H9 (cell line): ENCODE measurements at regions not wholly inside any gene's neighbourhood (a gene's known extent, or its start where the extent isn't known, plus 50 kb on each side); places are given as distances from the start of the nearest gene placed in this dataset.

ENCODE experiments used
- DNase-seq: peaks from one replicate; pipeline ENCODE4 v3.0.0-alpha.2; 2017
- H2AFZ ChIP-seq: one replicate; pipeline ENCODE4 v1.6.1; 2013; ENCODE audit warnings: mild to moderate bottlenecking, low read length, control low read depth, moderate library complexity
- H2AK5ac ChIP-seq: 2 replicates; pipeline ENCODE4 v1.6.1; 2013; ENCODE audit warnings: low read length, control low read depth, mixed read lengths; ENCODE audit not compliant: insufficient read length
- H2BK120ac ChIP-seq: one replicate; pipeline ENCODE4 v1.6.1; 2013; ENCODE audit warnings: low read depth, mild to moderate bottlenecking, low read length, control low read depth, inconsistent platforms; ENCODE audit not compliant: poor library complexity, severe bottlenecking
- H2BK12ac ChIP-seq: 2 replicates; pipeline ENCODE4 v1.6.1; 2013; ENCODE audit warnings: low read length, control low read depth, mixed read lengths, low read depth; ENCODE audit not compliant: insufficient read length
- H2BK15ac ChIP-seq: 2 replicates; pipeline ENCODE4 v1.6.1; 2013; ENCODE audit warnings: low read depth, low read length, control low read depth
- H2BK20ac ChIP-seq: one replicate; pipeline ENCODE4 v1.6.1; 2013; ENCODE audit warnings: low read depth, mild to moderate bottlenecking, low read length, control low read depth, inconsistent platforms; ENCODE audit not compliant: poor library complexity, severe bottlenecking
- H2BK5ac ChIP-seq: 2 replicates; pipeline ENCODE4 v1.6.1; 2013; ENCODE audit warnings: low read length, control low read depth, mixed read lengths; ENCODE audit not compliant: insufficient read length
- H3K14ac ChIP-seq: 2 replicates; pipeline ENCODE4 v1.6.1; 2013; ENCODE audit warnings: low read length, control low read depth; ENCODE audit not compliant: insufficient read depth
- H3K18ac ChIP-seq: 2 replicates; pipeline ENCODE4 v1.6.1; 2013; ENCODE audit warnings: low read depth, mild to moderate bottlenecking, mixed read lengths, low read length, control low read depth; ENCODE audit not compliant: insufficient read length
- H3K23ac ChIP-seq: 2 replicates; pipeline ENCODE4 v1.6.1; 2013; ENCODE audit warnings: low read length, control low read depth, mixed read lengths, low read depth; ENCODE audit not compliant: insufficient read length
- H3K23me2 ChIP-seq: 2 replicates; pipeline ENCODE4 v1.6.1; 2013; ENCODE audit warnings: low read depth, mild to moderate bottlenecking, mixed read lengths, low read length, control low read depth; ENCODE audit not compliant: insufficient read length, poor library complexity, severe bottlenecking
- H3K27ac ChIP-seq: 2 replicates; pipeline ENCODE4 v1.5.1; 2013; ENCODE audit warnings: low read length, control low read depth, mixed read lengths, low read depth; ENCODE audit not compliant: insufficient read length
- H3K27me3 ChIP-seq: 2 replicates; pipeline ENCODE4 v1.6.1; 2013; ENCODE audit warnings: low read length, control low read depth, inconsistent platforms; ENCODE audit not compliant: insufficient read depth
- H3K4ac ChIP-seq: 2 replicates; pipeline ENCODE4 v1.6.1; 2013; ENCODE audit warnings: low read depth, mild to moderate bottlenecking, control low read depth, inconsistent platforms, low read length, moderate library complexity
- H3K4me1 ChIP-seq: 2 replicates; pipeline ENCODE4 v1.6.1; 2013; ENCODE audit warnings: low read length, control low read depth, inconsistent platforms; ENCODE audit not compliant: insufficient read depth
- H3K4me2 ChIP-seq: 2 replicates; pipeline ENCODE4 v1.6.1; 2013; ENCODE audit warnings: low read length, control low read depth, mixed read lengths; ENCODE audit not compliant: insufficient read length, insufficient read depth
- H3K56ac ChIP-seq: 2 replicates; pipeline ENCODE4 v1.6.1; 2013; ENCODE audit warnings: low read depth, mild to moderate bottlenecking, mixed read lengths, low read length, control low read depth; ENCODE audit not compliant: insufficient read length
- H3K79me1 ChIP-seq: 2 replicates; pipeline ENCODE4 v1.6.1; 2013; ENCODE audit warnings: low read depth, mild to moderate bottlenecking, moderate library complexity, low read length, control low read depth, inconsistent platforms; ENCODE audit not compliant: insufficient read depth, poor library complexity, severe bottlenecking
- H3K79me2 ChIP-seq: 2 replicates; pipeline ENCODE4 v1.6.1; 2013; ENCODE audit warnings: low read length, control low read depth, inconsistent platforms; ENCODE audit not compliant: insufficient read depth
- H3K9ac ChIP-seq: 2 replicates; pipeline ENCODE4 v1.6.1; 2013; ENCODE audit warnings: low read length, control low read depth, mixed read lengths; ENCODE audit not compliant: insufficient read length; ENCODE audit errors: extremely low read depth
- H3K9me3 ChIP-seq: one replicate; pipeline ENCODE4 v1.6.1; 2013; ENCODE audit warnings: low read depth, low read length, inconsistent platforms; ENCODE audit not compliant: control insufficient read depth
- H3T11ph ChIP-seq: one replicate; pipeline ENCODE4 v1.6.1; 2013; ENCODE audit warnings: mild to moderate bottlenecking, low read length, control low read depth, inconsistent platforms
- H4K20me1 ChIP-seq: one replicate; pipeline ENCODE4 v1.6.1; 2013; ENCODE audit not compliant: control insufficient read depth, insufficient read length, insufficient read depth
- H4K5ac ChIP-seq: 2 replicates; pipeline ENCODE4 v1.6.1; 2013; ENCODE audit warnings: low read depth, mild to moderate bottlenecking, mixed read lengths, low read length, control low read depth; ENCODE audit not compliant: insufficient read length
- H4K8ac ChIP-seq: replicated peaks from 2 replicates; pipeline ENCODE4 v1.6.1; 2013; ENCODE audit warnings: low read length, control low read depth, mixed read lengths, low read depth; ENCODE audit not compliant: insufficient read length
- H4K91ac ChIP-seq: 2 replicates; pipeline ENCODE4 v1.6.1; 2013; ENCODE audit warnings: low read depth, mild to moderate bottlenecking, moderate library complexity, mixed read lengths, low read length, control low read depth; ENCODE audit not compliant: insufficient read length
- H3K27ac Mint-ChIP-seq, 3 experiments: 2 replicates in 2 of 3; 3 replicates in 1 of 3; pipeline ENCODE4 v1.8.0; 2020 to 2021; ENCODE audit warnings: mixed read lengths in 3 of 3, mild to moderate bottlenecking in 1 of 3, moderate library complexity in 1 of 3
- H3K27me3 Mint-ChIP-seq: 2 replicates; pipeline ENCODE4 v1.8.0; 2021; ENCODE audit warnings: low read depth, mild to moderate bottlenecking, moderate library complexity, mixed read lengths
- H3K36me3 Mint-ChIP-seq, 3 experiments: 2 replicates in 2 of 3; 3 replicates in 1 of 3; pipeline ENCODE4 v1.8.0; 2020 to 2021; ENCODE audit warnings: low read depth in 3 of 3, mixed read lengths in 3 of 3; ENCODE audit not compliant: insufficient read depth in 1 of 3
- H3K4me1 Mint-ChIP-seq, 2 experiments: 2 replicates each; pipeline ENCODE4 v1.8.0; 2020; ENCODE audit warnings: mixed read lengths in 2 of 2
- H3K4me3 Mint-ChIP-seq, 2 experiments: 2 replicates in 1 of 2; 3 replicates in 1 of 2; pipeline ENCODE4 v1.8.0; 2020 to 2021; ENCODE audit warnings: mild to moderate bottlenecking in 2 of 2, mixed read lengths in 2 of 2, moderate library complexity in 1 of 2
- H3K9me3 Mint-ChIP-seq, 2 experiments: 2 replicates in 1 of 2; 3 replicates in 1 of 2; pipeline ENCODE4 v1.8.0; 2020; ENCODE audit warnings: mild to moderate bottlenecking in 2 of 2, mixed read lengths in 2 of 2, moderate library complexity in 1 of 2
- CTCF ChIP-seq: fragments of 200-600 bp; sonication (generic); conservative IDR thresholded peaks from 3 replicates; pipeline ENCODE4 v1.8.0; 2021; ENCODE audit warnings: antibody characterized with exemption, mild to moderate bottlenecking
- WGBS: extraction: QIAGEN DNeasy Blood & Tissue Kit; methylation state at CpG from one replicate; pipeline ENCODE4 v1.1.7; 2013; ENCODE audit warnings: missing lambda C conversion rate, low lambda C conversion rate, mixed read lengths; ENCODE audit not compliant: insufficient read length; ENCODE audit errors: extremely low coverage; 5-methylcytosine and 5-hydroxymethylcytosine counted together

- H2AK5ac ChIP-seq: no peak overlapping the region
- Mint-ChIP-seq H3K4me3 (no peak overlapping the region), H3K9me3 (peaks cover 16% of the 10 kb centered on the region in 2 experiments), H3K36me3 (peaks cover 8 to 12% (median 8%) of the 10 kb centered on the region in 3 experiments; a peak in 5 of 7 replicates), H3K27ac (no peak overlapping the region), H3K4me1 (peaks cover 5 to 16% of the 10 kb centered on the region in 2 experiments), H3K27me3 (no peaks in the 10 kb centered on the region)
- H4K5ac ChIP-seq: no peak overlapping the region
- no peak overlapping the region for H3K18ac ChIP-seq
- H3K14ac ChIP-seq: no peak overlapping the region
- H2BK15ac ChIP-seq: no peak overlapping the region
- H2BK20ac ChIP-seq: no peak overlapping the region
- H2BK120ac ChIP-seq: no peak overlapping the region
- no peaks in the 10 kb centered on the region for H4K20me1 ChIP-seq
- no peaks in the 10 kb centered on the region for H3K79me2 ChIP-seq
- H4K8ac ChIP-seq: no peak overlapping the region
- H2AFZ ChIP-seq: no peak overlapping the region
- no CpG with 5 or more reads among the region's 1 CpG for WGBS
- no peak overlapping the region for H3K27ac ChIP-seq
- H3K4me1 ChIP-seq: no peaks in the 10 kb centered on the region
- no peak overlapping the region for H2BK5ac ChIP-seq
- H3K4ac ChIP-seq: no peak overlapping the region
- H3K56ac ChIP-seq: no peak overlapping the region
- H3K9me3 ChIP-seq: peaks cover 4% of the 10 kb centered on the region
- no peak overlapping the region for H4K91ac ChIP-seq
- no peaks in the 10 kb centered on the region for H3K27me3 ChIP-seq
- H2BK12ac ChIP-seq: no peak overlapping the region
- TF ChIP-seq CTCF: no peak
- H3K23ac ChIP-seq: no peak overlapping the region
- H3T11ph ChIP-seq: no peak overlapping the region
- no peak overlapping the region for H3K9ac ChIP-seq
- no peaks in the 10 kb centered on the region for H3K79me1 ChIP-seq
- H3K4me2 ChIP-seq: no peak overlapping the region
- no peaks in the 10 kb centered on the region for H3K23me2 ChIP-seq
- no peak for DNase-seq
Observed at GRCh38 chr12:41983394-41983793, 161.3 kb downstream of the GXYLT1 start.
